Fibroblast of lung (primary cell): ENCODE measurements at regions not wholly inside any gene's neighbourhood (a gene's known extent, or its start where the extent isn't known, plus 50 kb on each side); places are given as distances from the start of the nearest gene placed in this dataset.

Experiments
- CTCF ChIP-seq, 2 donors: IDR thresholded peaks in 1 of 2; conservative IDR thresholded peaks in 1 of 2; 1 replicate in 1 of 2; 2 replicates in 1 of 2; pipeline ENCODE4 v1.5.1; 2011 to 2012; ENCODE audit warnings: low read length in 2 of 2, control low read depth in 1 of 2, inconsistent platforms in 1 of 2, low read depth in 1 of 2, mild to moderate bottlenecking in 1 of 2
- EZH2 ChIP-seq: IDR thresholded peaks from 2 replicates; pipeline ENCODE4 v1.5.1; 2012; ENCODE audit warnings: low read length, control low read depth, mild to moderate bottlenecking; ENCODE audit errors: missing control alignments

DNA sequence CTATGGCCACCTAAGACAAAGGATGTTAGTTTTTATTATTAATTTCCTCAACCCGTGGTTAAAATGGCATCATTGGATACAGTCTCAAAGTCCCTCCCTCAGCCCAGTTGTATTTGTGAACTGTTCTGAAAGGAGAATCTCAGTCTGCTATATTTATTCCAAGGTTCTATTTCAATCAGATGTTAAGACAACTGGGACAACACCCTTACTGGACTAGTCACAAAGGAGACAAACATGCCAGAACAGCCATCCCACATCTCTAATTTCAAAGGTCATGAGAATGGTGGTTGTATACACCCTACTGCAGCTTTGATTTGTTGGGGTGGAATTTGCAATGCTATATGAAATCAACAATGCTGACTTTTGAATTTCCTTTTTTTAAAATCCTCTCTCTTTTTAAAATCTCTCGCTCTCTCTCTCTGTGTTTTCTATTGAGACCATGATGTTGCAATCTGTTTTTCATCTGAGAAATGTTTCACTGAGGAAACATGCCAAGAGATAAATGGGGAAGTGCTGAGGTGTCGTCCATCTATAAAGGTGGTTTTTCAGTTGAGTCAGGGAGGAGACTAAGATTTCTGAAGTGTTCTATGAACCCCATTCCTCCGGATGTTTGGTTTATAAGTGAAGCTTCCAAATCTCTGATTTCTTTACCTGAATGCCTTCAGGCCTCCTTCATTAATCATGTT lies 201.5 kb upstream of the GATB start:
- no peak for TF ChIP-seq CTCF (conservative IDR thresholded peaks at IDR 0.05 in 1 of 2, IDR thresholded peaks at IDR 0.05 in 1 of 2; ENCODE audit: low read depth in 1 of 2, low read length in 2 of 2)
- no peak for TF ChIP-seq EZH2
